Natural killer cell treated with Interleukin-12 subunit alpha and Interleukin-12 subunit beta and Interleukin-15 and Interleukin-18, amount 100 ng/mL, for 72 hours (primary cell): ENCODE measurements at regions not wholly inside any gene's neighbourhood (a gene's known extent, or its start where the extent isn't known, plus 50 kb on each side); places are given as distances from the start of the nearest gene placed in this dataset.
A peak's percentile ranks its signal among the peaks of the same experiment; 100 is the strongest.

Source experiments
- ATAC-seq, 2 donors: fragments of 150-1000 bp; cut with Tn5 transposase in 1 of 2; sonication (Bioruptor Pico), chemical (Tn5 transposase) in 1 of 2; 2 replicates each; pipeline ENCODE4 v1.10.0; 2021
- DNase-seq: peaks from one replicate; pipeline ENCODE4 v3.0.0; 2022; ENCODE audit warnings: low spot score
- H3K27ac Mint-ChIP-seq, 2 donors: 1 replicate in 1 of 2; 2 replicates in 1 of 2; pipeline ENCODE4 v1.8.0; 2022; ENCODE audit warnings: mixed read lengths in 2 of 2, mild to moderate bottlenecking in 1 of 2, moderate library complexity in 1 of 2
- H3K27me3 Mint-ChIP-seq, 2 donors: 1 replicate in 1 of 2; 2 replicates in 1 of 2; pipeline ENCODE4 v1.8.0; 2022; ENCODE audit warnings: mixed read lengths in 2 of 2
- H3K36me3 Mint-ChIP-seq: one replicate; pipeline ENCODE4 v1.8.0; 2022; ENCODE audit warnings: mixed read lengths
- H3K4me1 Mint-ChIP-seq, 2 donors: 1 replicate in 1 of 2; 2 replicates in 1 of 2; pipeline ENCODE4 v1.8.0; 2022; ENCODE audit warnings: low read depth in 2 of 2, mixed read lengths in 2 of 2, mild to moderate bottlenecking in 1 of 2
- H3K4me3 Mint-ChIP-seq: one replicate; pipeline ENCODE4 v1.8.0; 2022; ENCODE audit warnings: mixed read lengths
- H3K9me3 Mint-ChIP-seq: 2 replicates; pipeline ENCODE4 v1.8.0; 2022; ENCODE audit warnings: mixed read lengths

GRCh38 chr15:81948222-81948621 lies 97.6 kb downstream of the MEX3B start:
- DNase-seq (no peak), ATAC-seq (no peak)
- Mint-ChIP-seq H3K9me3 (no peaks in the 10 kb centered on the region), H3K36me3 (no peaks in the 10 kb centered on the region), H3K4me1 (no peaks in the 10 kb centered on the region), H3K27me3 (peaks cover 3 to 8% of the 10 kb centered on the region in 2 donors), H3K4me3 (no peak overlapping the region), H3K27ac (no peak overlapping the region)

DNA sequence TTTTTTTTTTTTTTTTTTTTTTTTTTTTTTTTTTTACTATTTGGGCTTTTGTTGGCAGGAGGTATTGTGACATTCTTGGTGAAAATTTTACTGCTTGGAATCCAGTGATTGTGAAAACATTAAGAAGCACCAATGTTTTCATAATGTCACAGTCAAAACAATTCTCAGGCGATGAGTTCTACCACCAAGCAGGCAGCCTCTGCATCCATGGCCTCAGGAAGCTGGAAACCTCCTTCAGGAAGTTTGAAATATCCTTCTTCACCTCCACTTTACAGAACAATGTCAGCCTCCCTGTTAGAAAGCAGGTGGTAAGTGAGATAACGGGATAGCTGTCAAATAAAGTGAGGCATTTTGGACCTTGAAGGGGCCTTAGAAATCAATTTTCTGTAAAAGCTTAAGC lies 98.3 kb downstream of the MEX3B start:
- DNase-seq (no peak), ATAC-seq (no peak)
- no peaks in the 10 kb centered on the region for H3K4me1 Mint-ChIP-seq
- peaks cover 5 to 8% of the 10 kb centered on the region in 2 donors for H3K27me3 Mint-ChIP-seq
- H3K9me3 Mint-ChIP-seq, result no peaks in the 10 kb centered on the region
- no peak overlapping the region for H3K27ac Mint-ChIP-seq
- H3K4me3 Mint-ChIP-seq, result no peak overlapping the region
- no peaks in the 10 kb centered on the region for H3K36me3 Mint-ChIP-seq

GRCh38 chr15:81945014-81945615 lies 100.7 kb downstream of the MEX3B start:
- ATAC-seq, result no peak
- no peak for DNase-seq

GRCh38 chr15:81942655-81943195 lies 103.1 kb downstream of the MEX3B start:
- Mint-ChIP-seq H3K4me3 (no peak overlapping the region), H3K27ac (no peak overlapping the region), H3K27me3 (peaks cover 5 to 13% of the 10 kb centered on the region in 2 donors), H3K4me1 (no peaks in the 10 kb centered on the region), H3K9me3 (no peaks in the 10 kb centered on the region), H3K36me3 (no peaks in the 10 kb centered on the region)
- ATAC-seq (no peak), DNase-seq (no peak)

More at GRCh38 chr15:81945014-81945615, 100.7 kb downstream of the MEX3B start:
- H3K4me3 Mint-ChIP-seq, result no peak overlapping the region
- H3K9me3 Mint-ChIP-seq, result no peaks in the 10 kb centered on the region
- no peak overlapping the region for H3K27ac Mint-ChIP-seq
- H3K27me3 Mint-ChIP-seq, result peaks cover 5% of the 10 kb centered on the region in 2 donors
- no peaks in the 10 kb centered on the region for H3K4me1 Mint-ChIP-seq
- H3K36me3 Mint-ChIP-seq, result no peaks in the 10 kb centered on the region

DNA sequence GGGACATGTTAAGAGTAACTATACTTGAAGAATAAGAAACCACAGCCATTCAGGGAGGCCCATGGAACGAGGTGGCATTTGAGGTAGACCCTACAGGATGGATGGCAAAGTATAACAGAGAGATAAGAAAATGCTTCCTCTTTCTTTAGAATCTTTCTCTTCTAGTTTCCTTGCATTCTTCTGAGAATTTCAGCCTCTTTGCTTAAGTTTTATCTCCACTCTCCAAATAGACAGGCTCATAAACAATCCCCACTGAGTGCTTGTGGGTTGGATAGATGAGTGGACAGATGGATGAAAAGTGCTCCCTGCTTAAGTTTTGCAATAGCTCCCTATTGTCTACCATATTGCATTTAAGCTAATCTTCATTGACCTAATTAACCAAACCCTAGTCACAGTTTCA lies 103.7 kb downstream of the MEX3B start:
- H3K4me1 Mint-ChIP-seq, result no peaks in the 10 kb centered on the region
- H3K27me3 Mint-ChIP-seq, result peaks cover 8 to 19% of the 10 kb centered on the region in 2 donors
- H3K4me3 Mint-ChIP-seq, result no peak overlapping the region
- no peaks in the 10 kb centered on the region for H3K36me3 Mint-ChIP-seq
- no peak overlapping the region for H3K27ac Mint-ChIP-seq
- ATAC-seq (peak in 1 of 2 donors; percentile 63), DNase-seq (no peak)
- no peaks in the 10 kb centered on the region for H3K9me3 Mint-ChIP-seq

DNA sequence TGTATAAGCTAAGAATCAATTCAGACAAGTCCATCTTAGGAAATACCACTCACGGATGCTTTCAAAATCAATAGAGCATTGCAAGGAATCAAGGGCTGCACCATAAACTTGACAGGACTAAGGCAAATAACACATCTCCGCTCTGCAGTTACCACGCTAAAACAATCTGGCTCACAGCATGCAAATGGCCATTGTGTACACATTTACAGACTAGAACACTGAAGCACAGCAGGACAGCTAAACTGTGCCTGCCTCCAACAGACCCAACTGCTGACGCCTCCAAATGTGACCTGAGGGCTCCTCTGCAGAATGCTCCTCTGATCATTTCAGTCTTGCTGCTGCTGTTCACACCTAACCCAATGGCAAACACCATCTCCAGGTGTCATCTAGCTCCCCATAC lies 104.3 kb downstream of the MEX3B start:
- H3K9me3 Mint-ChIP-seq, result no peaks in the 10 kb centered on the region
- H3K4me1 Mint-ChIP-seq, result no peaks in the 10 kb centered on the region
- no peak overlapping the region for H3K4me3 Mint-ChIP-seq
- DNase-seq, result no peak
- H3K27ac Mint-ChIP-seq, result no peak overlapping the region
- H3K36me3 Mint-ChIP-seq, result no peaks in the 10 kb centered on the region
- H3K27me3 Mint-ChIP-seq, result peaks cover 8 to 19% of the 10 kb centered on the region in 2 donors
- ATAC-seq, result no peak

DNA sequence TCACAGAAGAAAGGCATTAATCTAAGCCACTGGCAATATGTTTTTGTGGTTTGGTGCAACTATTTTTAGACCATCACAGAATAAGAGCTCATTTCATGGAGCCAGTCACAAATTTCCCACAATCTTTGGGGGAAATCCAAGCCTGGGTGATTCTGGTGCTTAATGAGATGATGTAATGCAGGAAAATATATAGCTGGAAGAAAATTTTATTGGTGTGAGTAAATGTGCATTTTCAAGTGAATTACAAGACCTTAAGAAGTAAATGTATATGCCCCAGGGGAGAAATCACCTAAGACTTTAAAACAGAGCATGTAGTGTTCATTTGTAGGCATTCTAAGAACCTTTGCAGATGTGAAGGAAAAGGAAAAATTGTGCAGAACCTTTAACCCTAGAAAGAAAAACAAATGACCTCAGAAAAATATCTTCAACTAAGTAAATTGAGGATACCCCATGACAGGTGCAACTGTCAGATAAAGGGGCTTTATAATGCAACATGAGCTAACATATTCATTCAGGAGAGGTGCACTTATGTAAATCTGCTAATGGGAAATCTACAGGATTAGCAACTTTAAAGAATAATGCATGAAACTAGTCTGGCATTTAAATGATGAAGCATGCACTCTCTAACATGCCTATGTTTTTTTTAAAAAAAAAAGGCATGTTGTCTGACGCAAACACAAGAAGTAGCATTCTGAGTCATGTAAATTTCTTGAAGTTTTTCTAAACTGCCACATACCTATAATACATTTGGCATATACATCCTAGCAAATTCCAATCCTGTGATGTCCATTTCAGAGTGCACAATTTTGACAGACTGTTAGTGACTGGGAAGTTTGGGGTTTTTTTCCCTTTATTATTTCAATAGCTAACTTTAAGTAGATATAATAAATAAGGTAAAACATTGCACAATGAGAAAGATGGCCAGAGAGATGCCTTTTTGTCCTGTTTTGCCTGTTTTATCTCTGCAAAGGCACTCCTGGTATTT lies 105.1 kb downstream of the MEX3B start:
- no peaks in the 10 kb centered on the region for H3K9me3 Mint-ChIP-seq
- no peaks in the 10 kb centered on the region for H3K36me3 Mint-ChIP-seq
- no peak overlapping the region for H3K27ac Mint-ChIP-seq
- peaks cover 8 to 19% of the 10 kb centered on the region in 2 donors for H3K27me3 Mint-ChIP-seq
- DNase-seq (no peak), ATAC-seq (no peak)
- no peak overlapping the region for H3K4me3 Mint-ChIP-seq
- H3K4me1 Mint-ChIP-seq, result no peaks in the 10 kb centered on the region

DNA sequence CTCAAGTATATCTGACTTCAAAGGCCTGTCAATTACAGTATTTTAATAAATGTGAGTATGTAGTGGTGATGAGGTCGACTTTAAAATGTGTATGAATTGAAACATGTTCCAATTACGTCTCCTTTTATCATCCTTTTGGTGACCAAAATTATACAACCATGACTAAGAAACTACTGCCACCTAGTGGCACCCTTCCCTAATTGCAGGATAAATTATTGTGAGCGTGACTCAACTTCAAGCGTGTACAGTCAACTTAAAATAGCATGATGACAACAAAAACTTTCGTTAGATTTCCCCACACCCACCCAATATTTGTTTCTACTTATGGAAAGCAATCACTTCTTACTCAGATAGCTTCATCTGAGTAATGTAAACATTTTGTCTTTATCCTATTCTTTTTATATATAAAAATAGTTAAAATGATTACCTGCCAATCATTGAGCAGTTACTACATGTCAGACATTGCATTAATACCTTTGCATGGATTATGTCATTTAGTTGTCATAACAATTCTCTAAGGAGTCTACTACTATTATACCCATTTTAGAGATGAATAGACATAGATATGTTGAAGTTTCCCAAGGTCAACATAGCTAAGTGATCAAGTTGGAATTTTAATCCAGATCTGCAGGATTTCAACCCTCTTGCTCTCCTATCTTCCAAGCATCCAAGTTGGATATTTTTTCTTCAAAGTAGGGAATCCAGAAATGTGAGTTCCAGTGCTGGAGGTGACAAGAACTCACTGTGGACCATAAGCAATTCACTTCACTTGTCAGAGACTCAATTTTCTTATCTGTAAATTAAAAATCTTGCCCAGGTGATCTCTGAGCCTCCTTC lies 106.0 kb downstream of the MEX3B start:
- no peak for DNase-seq
- Mint-ChIP-seq H3K4me3 (no peak overlapping the region), H3K27ac (no peak overlapping the region), H3K4me1 (no peaks in the 10 kb centered on the region), H3K9me3 (no peaks in the 10 kb centered on the region), H3K36me3 (no peaks in the 10 kb centered on the region), H3K27me3 (peaks cover 8 to 19% of the 10 kb centered on the region in 2 donors)
- ATAC-seq, result no peak

- DNase-seq, result no peak
- Mint-ChIP-seq H3K27me3 (peaks cover 3 to 19% of the 10 kb centered on the region in 2 donors), H3K27ac (no peak overlapping the region), H3K4me1 (no peaks in the 10 kb centered on the region), H3K36me3 (no peaks in the 10 kb centered on the region), H3K4me3 (no peak overlapping the region), H3K9me3 (no peaks in the 10 kb centered on the region)
- no peak for ATAC-seq
Measured at GRCh38 chr15:81937189-81937588, 108.6 kb downstream of the MEX3B start.

- Mint-ChIP-seq H3K27me3 (peaks cover 9 to 16% of the 10 kb centered on the region in 2 donors), H3K27ac (no peak overlapping the region), H3K4me1 (no peaks in the 10 kb centered on the region), H3K4me3 (no peak overlapping the region), H3K9me3 (no peaks in the 10 kb centered on the region), H3K36me3 (no peaks in the 10 kb centered on the region)
- ATAC-seq, result no peak
- DNase-seq, result no peak
Measured at GRCh38 chr15:81930582-81931369, 115.0 kb downstream of the MEX3B start.

- Mint-ChIP-seq H3K36me3 (no peaks in the 10 kb centered on the region), H3K4me3 (no peak overlapping the region), H3K4me1 (no peaks in the 10 kb centered on the region), H3K9me3 (no peaks in the 10 kb centered on the region), H3K27ac (no peak overlapping the region), H3K27me3 (peaks cover 9 to 20% of the 10 kb centered on the region in 2 donors)
- no peak for ATAC-seq
- no peak for DNase-seq
Measured at GRCh38 chr15:81929557-81929956, 116.3 kb downstream of the MEX3B start.

- ATAC-seq, result no peak
- Mint-ChIP-seq H3K4me3 (no peak overlapping the region), H3K27ac (no peak overlapping the region), H3K36me3 (no peaks in the 10 kb centered on the region), H3K9me3 (no peaks in the 10 kb centered on the region), H3K27me3 (peaks cover 12 to 21% of the 10 kb centered on the region in 2 donors), H3K4me1 (no peaks in the 10 kb centered on the region)
- DNase-seq, result no peak
Measured at GRCh38 chr15:81926981-81927380, 118.8 kb downstream of the MEX3B start.

GRCh38 chr15:81924729-81925128 lies 121.1 kb downstream of the MEX3B start:
- H3K4me3 Mint-ChIP-seq, result no peak overlapping the region
- no peak for DNase-seq
- no peaks in the 10 kb centered on the region for H3K9me3 Mint-ChIP-seq
- no peak for ATAC-seq
- no peaks in the 10 kb centered on the region for H3K4me1 Mint-ChIP-seq
- no peaks in the 10 kb centered on the region for H3K36me3 Mint-ChIP-seq
- H3K27ac Mint-ChIP-seq, result no peak overlapping the region
- H3K27me3 Mint-ChIP-seq, result peaks cover 14 to 33% of the 10 kb centered on the region in 2 donors
